ENCODE measurements at regions not wholly inside any gene's neighbourhood (a gene's known extent, or its start where the extent isn't known, plus 50 kb on each side); places are given as distances from the start of the nearest gene placed in this dataset.

DNA sequence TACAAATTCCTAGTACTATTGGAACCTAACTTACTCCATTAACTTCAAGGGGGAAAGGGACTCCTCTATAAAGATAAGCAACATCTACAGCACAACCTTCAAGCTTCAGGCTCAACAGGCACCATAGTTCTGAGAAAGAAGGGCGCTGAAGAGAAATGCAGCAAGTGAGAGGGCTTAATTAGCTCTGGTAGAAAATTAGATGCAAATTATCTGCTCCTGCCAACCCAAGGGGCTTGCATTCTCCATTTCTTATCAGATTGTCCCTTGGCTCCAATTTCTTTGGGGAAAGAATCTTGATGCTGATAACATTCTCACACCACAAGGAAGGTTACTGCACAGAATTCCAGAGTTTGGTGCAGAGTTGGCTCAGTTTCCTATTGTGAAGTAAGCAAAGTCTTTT is 214.6 kb downstream of the GABRG2 start:
- no peaks in the 10 kb centered on the region for H3K36me3 Mint-ChIP-seq
- peaks cover 2 to 26% of the 10 kb centered on the region in 2 donors for H3K9me3 Mint-ChIP-seq
- Histone ChIP-seq H3K9me3 (ENCODE audit: control insufficient read depth, insufficient read depth, low read length) (no peaks in the 10 kb centered on the region), H3K27ac (ENCODE audit: low read length) (no peak overlapping the region), H3K27me3 (ENCODE audit: control insufficient read depth, insufficient read depth, low read length) (no peaks in the 10 kb centered on the region), H3K4me3 (ENCODE audit: low read length) (no peak overlapping the region), H3K4me1 (ENCODE audit: control insufficient read depth, insufficient read depth, low read length) (no peaks in the 10 kb centered on the region), H3K36me3 (ENCODE audit: control insufficient read depth, insufficient read depth, low read length) (no peaks in the 10 kb centered on the region)
- no peaks in the 10 kb centered on the region for H3K4me1 Mint-ChIP-seq
- no peak overlapping the region for H3K4me3 Mint-ChIP-seq
- H3K27me3 Mint-ChIP-seq (ENCODE audit: low read depth in 2 of 2): no peaks in the 10 kb centered on the region
- intact Hi-C loops (cut with micrococcal nuclease): no loop called here
- DNase-seq (no peak), ATAC-seq (no peak)
- H3K27ac Mint-ChIP-seq: no peak overlapping the region
- TF ChIP-seq, protein P1, sequence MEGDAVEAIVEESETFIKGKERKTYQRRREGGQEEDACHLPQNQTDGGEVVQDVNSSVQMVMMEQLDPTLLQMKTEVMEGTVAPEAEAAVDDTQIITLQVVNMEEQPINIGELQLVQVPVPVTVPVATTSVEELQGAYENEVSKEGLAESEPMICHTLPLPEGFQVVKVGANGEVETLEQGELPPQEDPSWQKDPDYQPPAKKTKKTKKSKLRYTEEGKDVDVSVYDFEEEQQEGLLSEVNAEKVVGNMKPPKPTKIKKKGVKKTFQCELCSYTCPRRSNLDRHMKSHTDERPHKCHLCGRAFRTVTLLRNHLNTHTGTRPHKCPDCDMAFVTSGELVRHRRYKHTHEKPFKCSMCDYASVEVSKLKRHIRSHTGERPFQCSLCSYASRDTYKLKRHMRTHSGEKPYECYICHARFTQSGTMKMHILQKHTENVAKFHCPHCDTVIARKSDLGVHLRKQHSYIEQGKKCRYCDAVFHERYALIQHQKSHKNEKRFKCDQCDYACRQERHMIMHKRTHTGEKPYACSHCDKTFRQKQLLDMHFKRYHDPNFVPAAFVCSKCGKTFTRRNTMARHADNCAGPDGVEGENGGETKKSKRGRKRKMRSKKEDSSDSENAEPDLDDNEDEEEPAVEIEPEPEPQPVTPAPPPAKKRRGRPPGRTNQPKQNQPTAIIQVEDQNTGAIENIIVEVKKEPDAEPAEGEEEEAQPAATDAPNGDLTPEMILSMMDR (IDR thresholded peaks at IDR 0.05): no peak
- 100% methylated on average over 1 of the region's 1 CpG for WGBS (ENCODE audit: insufficient coverage)

- Histone ChIP-seq H3K27me3 (ENCODE audit: control insufficient read depth, insufficient read depth, low read length) (no peaks in the 10 kb centered on the region), H3K36me3 (ENCODE audit: control insufficient read depth, insufficient read depth, low read length) (no peaks in the 10 kb centered on the region), H3K4me3 (ENCODE audit: low read length) (no peak overlapping the region), H3K4me1 (ENCODE audit: control insufficient read depth, insufficient read depth, low read length) (no peaks in the 10 kb centered on the region), H3K9me3 (ENCODE audit: control insufficient read depth, insufficient read depth, low read length) (no peaks in the 10 kb centered on the region), H3K27ac (ENCODE audit: low read length) (no peak overlapping the region)
- 0% methylated on average over 1 of the region's 1 CpG for WGBS (ENCODE audit: insufficient coverage)
- ATAC-seq (no peak), DNase-seq (no peak)
- Mint-ChIP-seq H3K36me3 (no peaks in the 10 kb centered on the region), H3K4me3 (no peak overlapping the region), H3K4me1 (no peaks in the 10 kb centered on the region), H3K27me3 (ENCODE audit: low read depth in 2 of 2) (no peaks in the 10 kb centered on the region), H3K9me3 (peaks cover 2 to 21% of the 10 kb centered on the region in 2 donors), H3K27ac (no peak overlapping the region)
- TF ChIP-seq, protein P1 (IDR thresholded peaks at IDR 0.05): no peak
- intact Hi-C loops (cut with micrococcal nuclease): no loop called here
These were observed 216.0 kb downstream of the GABRG2 start for GRCh38 chr5:162283609-162284008.

- 67% methylated on average over 4 of the region's 4 CpGs for WGBS (ENCODE audit: insufficient coverage)
- no peak overlapping the region for H3K27ac Mint-ChIP-seq
- no peaks in the 10 kb centered on the region for H3K27me3 Mint-ChIP-seq (ENCODE audit: low read depth in 2 of 2)
- no peaks in the 10 kb centered on the region for H3K4me1 Mint-ChIP-seq
- intact Hi-C loops (cut with micrococcal nuclease): no loop called here
- TF ChIP-seq, protein P1 (IDR thresholded peaks at IDR 0.05): no peak
- Histone ChIP-seq H3K9me3 (ENCODE audit: control insufficient read depth, insufficient read depth, low read length) (no peaks in the 10 kb centered on the region), H3K36me3 (ENCODE audit: control insufficient read depth, insufficient read depth, low read length) (no peaks in the 10 kb centered on the region), H3K27ac (ENCODE audit: low read length) (no peak overlapping the region), H3K4me1 (ENCODE audit: control insufficient read depth, insufficient read depth, low read length) (no peaks in the 10 kb centered on the region), H3K4me3 (ENCODE audit: low read length) (no peak overlapping the region), H3K27me3 (ENCODE audit: control insufficient read depth, insufficient read depth, low read length) (no peaks in the 10 kb centered on the region)
- DNase-seq (no peak), ATAC-seq (no peak)
- peaks cover 0 to 8% of the 10 kb centered on the region in 2 donors for H3K9me3 Mint-ChIP-seq
- H3K36me3 Mint-ChIP-seq: no peaks in the 10 kb centered on the region
- H3K4me3 Mint-ChIP-seq: no peak overlapping the region
These were observed 221.2 kb downstream of the GABRG2 start for GRCh38 chr5:162288647-162289296.

GRCh38 chr5:162289489-162289888 is 221.9 kb downstream of the GABRG2 start:
- no peaks in the 10 kb centered on the region for H3K36me3 Mint-ChIP-seq
- Histone ChIP-seq H3K27me3 (ENCODE audit: control insufficient read depth, insufficient read depth, low read length) (no peaks in the 10 kb centered on the region), H3K27ac (ENCODE audit: low read length) (no peak overlapping the region), H3K9me3 (ENCODE audit: control insufficient read depth, insufficient read depth, low read length) (no peaks in the 10 kb centered on the region), H3K4me3 (ENCODE audit: low read length) (no peak overlapping the region), H3K36me3 (ENCODE audit: control insufficient read depth, insufficient read depth, low read length) (no peaks in the 10 kb centered on the region), H3K4me1 (ENCODE audit: control insufficient read depth, insufficient read depth, low read length) (no peaks in the 10 kb centered on the region)
- intact Hi-C loops (cut with micrococcal nuclease): no loop called here
- no peak overlapping the region for H3K27ac Mint-ChIP-seq
- WGBS (ENCODE audit: insufficient coverage): no CpG with 5 or more reads among the region's 2 CpGs
- no peak overlapping the region for H3K4me3 Mint-ChIP-seq
- DNase-seq (no peak), ATAC-seq (no peak)
- TF ChIP-seq, protein P1 (IDR thresholded peaks at IDR 0.05): no peak
- no peaks in the 10 kb centered on the region for H3K27me3 Mint-ChIP-seq (ENCODE audit: low read depth in 2 of 2)
- H3K4me1 Mint-ChIP-seq: no peaks in the 10 kb centered on the region
- peaks cover 3 to 11% of the 10 kb centered on the region in 2 donors for H3K9me3 Mint-ChIP-seq

All from natural killer cell (primary cell).